Thyroid gland (tissue), 4 donors: ENCODE measurements at regions not wholly inside any gene's neighbourhood (a gene's known extent, or its start where the extent isn't known, plus 50 kb on each side); places are given as distances from the start of the nearest gene placed in this dataset.

Experiments used
- CTCF ChIP-seq, 6 experiments: fragments of 200-600 bp in 3 of 6; fragments of 450-650 bp in 3 of 6; sonication (generic) in 3 of 6; IDR thresholded peaks; one replicate each; pipeline ENCODE4 v1.5.1; 2016 to 2019; ENCODE audit warnings: antibody characterized with exemption in 6 of 6, mild to moderate bottlenecking in 2 of 6, inconsistent platforms in 1 of 6, moderate library complexity in 1 of 6
- POLR2A ChIP-seq, 2 donors: fragments of 450-650 bp; IDR thresholded peaks; one replicate each; pipeline ENCODE4 v1.6.1; 2017; ENCODE audit warnings: antibody characterized with exemption in 2 of 2, mild to moderate bottlenecking in 2 of 2, moderate library complexity in 1 of 2

GRCh38 chr5:2291146-2291840 is 408.6 kb upstream of the IRX4 start:
- TF ChIP-seq CTCF (IDR thresholded peaks at IDR 0.05) (no peak), POLR2A (IDR thresholded peaks at IDR 0.05) (no peak)
